Right atrium auricular region (tissue), 2 donors: ENCODE measurements at regions not wholly inside any gene's neighbourhood (a gene's known extent, or its start where the extent isn't known, plus 50 kb on each side); places are given as distances from the start of the nearest gene placed in this dataset.

Experiments used
- DNase-seq: peaks from one replicate; pipeline ENCODE4 v3.0.0-alpha.2; 2019; ENCODE audit warnings: low spot score
- H3K27ac ChIP-seq, 2 donors: fragments of 200-600 bp; sonication (generic); 1 replicate in 1 of 2; 2 replicates in 1 of 2; pipeline ENCODE4 v1.5.1; 2016 to 2019
- H3K27me3 ChIP-seq, 2 donors: fragments of 200-600 bp; sonication (generic); one replicate each; pipeline versions ENCODE4 v1.5.1 to v1.6.0; 2017 to 2019
- H3K36me3 ChIP-seq: fragments of 200-600 bp; sonication (generic); one replicate; pipeline ENCODE4 v1.5.1; 2016
- H3K4me1 ChIP-seq, 2 donors: fragments of 200-600 bp; sonication (generic); one replicate each; pipeline versions ENCODE4 v1.5.1 to v1.6.0; 2017 to 2019
- H3K4me3 ChIP-seq, 2 donors: fragments of 200-600 bp; sonication (generic); 1 replicate in 1 of 2; 2 replicates in 1 of 2; pipeline ENCODE4 v1.5.1; 2017 to 2019; ENCODE audit warnings: mild to moderate bottlenecking in 1 of 2, moderate library complexity in 1 of 2
- H3K9me3 ChIP-seq, 2 donors: fragments of 200-600 bp; sonication (generic); one replicate each; pipeline ENCODE4 v1.5.1; 2019
- TF ChIP-seq, protein P1 (sequence below), 2 donors: fragments of 200-600 bp; sonication (generic); IDR thresholded peaks; one replicate each; pipeline ENCODE4 v1.5.1; 2019; ENCODE audit warnings: antibody characterized with exemption in 2 of 2

DNA sequence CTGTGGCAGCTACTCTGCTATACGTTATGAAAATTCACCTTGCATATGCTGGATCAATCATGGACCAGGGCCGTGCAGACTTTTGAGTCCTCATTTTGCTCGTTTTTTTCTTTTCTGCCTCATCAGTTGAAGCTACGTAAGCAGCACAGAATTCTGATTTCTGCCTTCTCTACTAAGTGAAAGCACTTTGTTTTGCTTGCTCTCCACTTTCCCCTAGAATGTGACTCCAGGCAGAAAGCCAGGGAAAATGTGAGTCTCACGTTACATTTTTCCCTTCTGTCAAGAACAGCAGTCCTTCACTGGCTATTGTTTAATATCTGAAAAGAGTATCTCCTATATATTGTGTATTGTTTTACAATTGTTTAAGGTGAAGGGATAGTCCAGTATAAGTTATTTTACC is 1840.1 kb downstream of the PCDH7 start:
- Histone ChIP-seq H3K9me3 (no peaks in the 10 kb centered on the region), H3K36me3 (no peaks in the 10 kb centered on the region), H3K27ac (no peak overlapping the region), H3K27me3 (no peaks in the 10 kb centered on the region), H3K4me1 (no peaks in the 10 kb centered on the region), H3K4me3 (no peak overlapping the region)
- no peak for DNase-seq
- TF ChIP-seq, protein P1, sequence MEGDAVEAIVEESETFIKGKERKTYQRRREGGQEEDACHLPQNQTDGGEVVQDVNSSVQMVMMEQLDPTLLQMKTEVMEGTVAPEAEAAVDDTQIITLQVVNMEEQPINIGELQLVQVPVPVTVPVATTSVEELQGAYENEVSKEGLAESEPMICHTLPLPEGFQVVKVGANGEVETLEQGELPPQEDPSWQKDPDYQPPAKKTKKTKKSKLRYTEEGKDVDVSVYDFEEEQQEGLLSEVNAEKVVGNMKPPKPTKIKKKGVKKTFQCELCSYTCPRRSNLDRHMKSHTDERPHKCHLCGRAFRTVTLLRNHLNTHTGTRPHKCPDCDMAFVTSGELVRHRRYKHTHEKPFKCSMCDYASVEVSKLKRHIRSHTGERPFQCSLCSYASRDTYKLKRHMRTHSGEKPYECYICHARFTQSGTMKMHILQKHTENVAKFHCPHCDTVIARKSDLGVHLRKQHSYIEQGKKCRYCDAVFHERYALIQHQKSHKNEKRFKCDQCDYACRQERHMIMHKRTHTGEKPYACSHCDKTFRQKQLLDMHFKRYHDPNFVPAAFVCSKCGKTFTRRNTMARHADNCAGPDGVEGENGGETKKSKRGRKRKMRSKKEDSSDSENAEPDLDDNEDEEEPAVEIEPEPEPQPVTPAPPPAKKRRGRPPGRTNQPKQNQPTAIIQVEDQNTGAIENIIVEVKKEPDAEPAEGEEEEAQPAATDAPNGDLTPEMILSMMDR (IDR thresholded peaks at IDR 0.05): no peak

DNA sequence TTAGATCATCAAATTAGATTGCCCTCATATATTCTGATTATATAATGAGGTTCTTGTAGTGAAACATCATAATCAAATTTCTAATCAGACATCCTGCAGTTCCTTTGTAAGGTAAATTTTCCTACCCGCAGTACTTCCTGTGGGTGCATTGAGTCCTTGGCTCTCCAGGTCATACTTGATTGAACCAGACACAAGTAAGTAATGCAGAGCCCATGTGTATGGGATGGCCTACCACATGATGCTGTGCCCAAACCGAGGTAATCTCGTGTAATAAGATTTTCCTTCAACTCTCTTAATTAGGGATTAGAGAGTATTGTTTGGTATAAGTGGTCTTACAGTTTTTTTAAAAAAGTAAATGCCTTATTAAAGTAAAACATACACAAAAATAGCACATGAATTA is 1841.8 kb downstream of the PCDH7 start:
- H3K4me1 ChIP-seq: no peaks in the 10 kb centered on the region
- no peaks in the 10 kb centered on the region for H3K27me3 ChIP-seq
- TF ChIP-seq, protein P1 (IDR thresholded peaks at IDR 0.05): no peak
- no peaks in the 10 kb centered on the region for H3K36me3 ChIP-seq
- no peaks in the 10 kb centered on the region for H3K9me3 ChIP-seq
- no peak for DNase-seq
- no peak overlapping the region for H3K27ac ChIP-seq
- no peak overlapping the region for H3K4me3 ChIP-seq

DNA sequence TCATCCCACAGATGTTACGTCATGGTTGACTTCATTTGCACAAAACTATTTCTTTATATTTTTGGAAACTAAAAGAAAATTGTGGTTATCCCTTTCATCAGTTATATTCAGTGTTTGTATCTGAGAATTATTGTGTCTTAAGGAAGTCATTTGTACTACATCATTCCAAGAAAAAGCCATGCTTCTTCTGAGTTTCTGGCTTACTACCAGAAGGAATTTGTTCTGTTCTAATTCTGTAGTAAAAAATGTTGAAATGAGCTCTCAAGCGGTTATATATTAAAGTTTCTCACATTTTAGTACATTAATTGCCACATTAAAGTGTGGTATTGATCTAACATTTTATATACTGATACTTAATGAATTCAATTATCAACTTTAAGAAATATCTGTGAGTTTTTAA is 1844.5 kb downstream of the PCDH7 start:
- TF ChIP-seq, protein P1 (IDR thresholded peaks at IDR 0.05): no peak

DNA sequence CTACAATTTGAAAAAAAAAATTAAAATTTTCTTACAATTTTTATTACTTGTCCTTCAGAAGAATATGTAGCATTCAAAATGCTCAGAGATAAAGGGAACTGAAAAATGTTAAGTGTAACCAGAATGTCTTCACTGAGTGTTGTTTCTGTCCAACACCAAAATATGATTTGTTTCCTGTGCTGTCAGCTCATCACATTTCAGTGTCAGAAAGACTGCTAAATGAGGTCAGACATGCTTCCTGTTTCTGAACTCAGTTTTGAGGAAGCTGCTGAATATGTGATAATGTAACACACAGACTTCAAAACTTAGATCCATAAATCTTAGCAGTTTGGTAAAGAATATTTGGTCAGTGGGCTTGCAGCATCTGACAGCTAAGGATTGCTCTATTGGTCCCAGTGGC is 1849.7 kb downstream of the PCDH7 start:
- no peaks in the 10 kb centered on the region for H3K9me3 ChIP-seq
- H3K4me3 ChIP-seq: no peak overlapping the region
- no peaks in the 10 kb centered on the region for H3K27me3 ChIP-seq
- no peaks in the 10 kb centered on the region for H3K36me3 ChIP-seq
- TF ChIP-seq, protein P1 (IDR thresholded peaks at IDR 0.05): no peak
- H3K4me1 ChIP-seq: no peaks in the 10 kb centered on the region
- DNase-seq: no peak
- H3K27ac ChIP-seq: no peak overlapping the region

More for the DNA sequence above, 1844.5 kb downstream of the PCDH7 start:
- Histone ChIP-seq H3K9me3 (no peaks in the 10 kb centered on the region), H3K27ac (no peak overlapping the region), H3K4me1 (no peaks in the 10 kb centered on the region), H3K4me3 (no peak overlapping the region), H3K36me3 (no peaks in the 10 kb centered on the region), H3K27me3 (no peaks in the 10 kb centered on the region)
- no peak for DNase-seq

DNA sequence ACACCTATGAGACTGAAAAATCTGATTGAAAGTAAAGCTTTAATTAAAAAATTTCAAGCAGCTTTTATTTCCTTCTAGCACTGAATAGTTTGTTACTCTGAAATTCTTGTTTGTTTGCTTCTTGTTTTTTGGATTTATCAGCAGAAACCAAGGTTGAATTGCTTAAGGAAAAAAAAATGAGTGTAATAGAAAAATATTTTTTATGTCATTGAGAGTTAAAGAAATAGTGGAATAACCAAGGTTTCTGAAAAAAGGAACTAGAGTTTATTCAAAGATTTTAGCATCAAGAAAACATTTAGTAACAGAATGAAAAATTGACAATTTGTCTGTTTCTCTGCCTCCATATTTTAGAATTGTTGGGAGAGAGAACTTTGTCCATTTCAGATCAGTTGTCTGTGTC is 1852.2 kb downstream of the PCDH7 start:
- no peaks in the 10 kb centered on the region for H3K36me3 ChIP-seq

DNA sequence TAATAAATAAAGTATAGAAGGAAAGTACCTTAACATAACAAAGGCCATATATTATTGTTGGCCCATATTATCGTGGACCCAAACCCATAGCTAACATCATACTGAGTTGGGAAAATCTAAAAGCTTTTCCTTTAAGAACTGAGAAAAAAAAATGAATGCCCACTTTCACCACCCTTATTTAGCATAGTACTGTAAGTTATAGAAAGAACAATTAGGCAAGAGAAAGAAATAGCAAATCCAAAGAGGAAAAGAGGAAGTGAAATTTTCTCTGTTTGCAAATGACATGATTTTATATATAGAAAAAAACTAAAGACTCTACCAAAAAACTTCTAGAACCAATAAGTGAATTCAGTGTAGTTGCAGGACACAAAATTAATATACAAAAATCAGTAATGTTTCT is 1854.6 kb downstream of the PCDH7 start:
- Histone ChIP-seq H3K4me1 (no peaks in the 10 kb centered on the region), H3K27ac (no peak overlapping the region), H3K4me3 (no peak overlapping the region), H3K36me3 (no peaks in the 10 kb centered on the region), H3K9me3 (no peaks in the 10 kb centered on the region), H3K27me3 (no peaks in the 10 kb centered on the region)
- TF ChIP-seq, protein P1 (IDR thresholded peaks at IDR 0.05): no peak
- DNase-seq: no peak

More for the DNA sequence above, 1852.2 kb downstream of the PCDH7 start:
- no peak overlapping the region for H3K4me3 ChIP-seq
- no peak overlapping the region for H3K27ac ChIP-seq
- no peaks in the 10 kb centered on the region for H3K9me3 ChIP-seq
- TF ChIP-seq, protein P1 (IDR thresholded peaks at IDR 0.05): no peak
- H3K4me1 ChIP-seq: no peaks in the 10 kb centered on the region
- no peaks in the 10 kb centered on the region for H3K27me3 ChIP-seq
- no peak for DNase-seq
